ENCODE measurements at regions not wholly inside any gene's neighbourhood (a gene's known extent, or its start where the extent isn't known, plus 50 kb on each side); places are given as distances from the start of the nearest gene placed in this dataset.

GRCh38 chr7:26046150-26046549 lies 105.8 kb upstream of the NFE2L3 start:
- TF ChIP-seq CTCF (IDR thresholded peaks at IDR 0.05; ENCODE audit: insufficient read depth, low read length), result no peak
- TF ChIP-seq POLR2AphosphoS5 (IDR thresholded peaks at IDR 0.05; ENCODE audit: low read depth), result no peak
- no peak for TF ChIP-seq REST (IDR thresholded peaks at IDR 0.05; ENCODE audit: insufficient replicate concordance, low read depth)

All from HL-60 (cell line).